Peyer's patch (tissue), 4 donors: ENCODE measurements at regions not wholly inside any gene's neighbourhood (a gene's known extent, or its start where the extent isn't known, plus 50 kb on each side); places are given as distances from the start of the nearest gene placed in this dataset.
"Not testable (repeated sequence)": the region's sequence is repeated elsewhere in the genome, so short reads cannot be mapped to it uniquely, and the experiment has no call there.

ENCODE experiments used
- DNase-seq, 3 donors: peaks; one replicate each; pipeline ENCODE4 v3.0.0-alpha.2; 2017 to 2019
- H3K27ac ChIP-seq, 4 donors: fragments of 200-600 bp; sonication (generic); one replicate each; pipeline ENCODE4 v1.5.1; 2016 to 2019
- H3K27me3 ChIP-seq, 2 donors: fragments of 200-600 bp; sonication (generic); one replicate each; pipeline ENCODE4 v1.5.1; 2019
- H3K36me3 ChIP-seq, 3 donors: fragments of 200-600 bp; sonication (generic); one replicate each; pipeline ENCODE4 v1.5.1; 2016 to 2019
- H3K4me1 ChIP-seq, 4 donors: fragments of 200-600 bp; sonication (generic); one replicate each; pipeline ENCODE4 v1.5.1; 2016 to 2019
- H3K4me3 ChIP-seq, 4 donors: fragments of 200-600 bp; sonication (generic); 1 replicate in 3 of 4; 2 replicates in 1 of 4; pipeline ENCODE4 v1.5.1; 2016 to 2019; ENCODE audit warnings: mild to moderate bottlenecking in 1 of 4
- H3K9me3 ChIP-seq, 4 donors: fragments of 200-600 bp; sonication (generic); one replicate each; pipeline ENCODE4 v1.5.1; 2016 to 2019; ENCODE audit warnings: mild to moderate bottlenecking in 1 of 4
- POLR2A ChIP-seq, 2 donors: fragments of 450-650 bp; IDR thresholded peaks; one replicate each; pipeline ENCODE4 v1.5.1; 2017; ENCODE audit warnings: antibody characterized with exemption in 2 of 2, mild to moderate bottlenecking in 2 of 2, moderate library complexity in 2 of 2
- TF ChIP-seq, protein P1 (sequence below), 6 experiments: fragments of 450-650 bp in 4 of 6; fragments of 200-600 bp in 2 of 6; sonication (generic) in 1 of 6; IDR thresholded peaks; one replicate each; pipeline ENCODE4 v1.5.1; 2017 to 2019; ENCODE audit warnings: antibody characterized with exemption in 6 of 6, mild to moderate bottlenecking in 3 of 6, moderate library complexity in 1 of 6

DNA sequence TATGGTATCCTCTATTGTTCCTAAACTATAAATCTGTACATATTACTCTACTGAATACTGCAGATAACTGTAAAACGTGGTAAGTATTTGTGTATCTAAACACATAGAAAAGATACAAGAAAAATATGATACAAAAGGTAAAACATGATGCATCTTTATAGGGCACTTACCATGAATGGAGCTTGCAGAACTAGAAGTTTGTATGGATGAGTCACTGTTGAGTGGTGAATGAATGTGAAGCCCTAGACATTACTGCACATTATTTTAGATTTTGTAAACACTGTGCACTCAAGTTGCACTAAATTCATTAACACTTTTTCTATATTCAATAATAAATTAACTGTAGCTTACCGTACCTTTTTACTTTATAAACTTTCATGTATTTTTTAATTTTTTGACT, 357.5 kb downstream of the ZWINT start:
- no peak overlapping the region for H3K27ac ChIP-seq
- no peaks in the 10 kb centered on the region for H3K27me3 ChIP-seq
- H3K9me3 ChIP-seq = no peaks in the 10 kb centered on the region
- DNase-seq = no peak
- H3K36me3 ChIP-seq = no peaks in the 10 kb centered on the region
- no peak overlapping the region for H3K4me3 ChIP-seq
- TF ChIP-seq, protein P1, sequence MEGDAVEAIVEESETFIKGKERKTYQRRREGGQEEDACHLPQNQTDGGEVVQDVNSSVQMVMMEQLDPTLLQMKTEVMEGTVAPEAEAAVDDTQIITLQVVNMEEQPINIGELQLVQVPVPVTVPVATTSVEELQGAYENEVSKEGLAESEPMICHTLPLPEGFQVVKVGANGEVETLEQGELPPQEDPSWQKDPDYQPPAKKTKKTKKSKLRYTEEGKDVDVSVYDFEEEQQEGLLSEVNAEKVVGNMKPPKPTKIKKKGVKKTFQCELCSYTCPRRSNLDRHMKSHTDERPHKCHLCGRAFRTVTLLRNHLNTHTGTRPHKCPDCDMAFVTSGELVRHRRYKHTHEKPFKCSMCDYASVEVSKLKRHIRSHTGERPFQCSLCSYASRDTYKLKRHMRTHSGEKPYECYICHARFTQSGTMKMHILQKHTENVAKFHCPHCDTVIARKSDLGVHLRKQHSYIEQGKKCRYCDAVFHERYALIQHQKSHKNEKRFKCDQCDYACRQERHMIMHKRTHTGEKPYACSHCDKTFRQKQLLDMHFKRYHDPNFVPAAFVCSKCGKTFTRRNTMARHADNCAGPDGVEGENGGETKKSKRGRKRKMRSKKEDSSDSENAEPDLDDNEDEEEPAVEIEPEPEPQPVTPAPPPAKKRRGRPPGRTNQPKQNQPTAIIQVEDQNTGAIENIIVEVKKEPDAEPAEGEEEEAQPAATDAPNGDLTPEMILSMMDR (IDR thresholded peaks at IDR 0.05) = no peak
- no peak for TF ChIP-seq POLR2A (IDR thresholded peaks at IDR 0.05)
- no peaks in the 10 kb centered on the region for H3K4me1 ChIP-seq

DNA sequence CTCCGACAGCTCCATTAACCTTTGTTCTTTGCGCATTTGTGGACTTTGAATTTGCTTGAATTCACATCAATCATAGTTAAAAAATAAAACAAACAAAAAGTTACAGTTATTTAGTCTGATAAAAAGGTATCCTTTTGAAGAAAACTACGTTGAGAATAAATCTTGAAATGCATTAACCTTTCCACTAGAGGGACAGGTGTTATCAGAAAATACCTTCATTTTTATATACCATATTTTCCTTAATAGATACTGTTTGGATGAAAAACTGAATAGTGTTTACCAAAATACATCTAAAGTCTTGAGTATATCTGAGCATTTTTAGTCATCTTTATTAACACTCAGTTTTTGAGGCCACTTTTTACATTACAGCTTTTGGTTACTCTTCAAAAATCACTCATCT, 371.9 kb downstream of the ZWINT start:
- TF ChIP-seq, protein P1 (IDR thresholded peaks at IDR 0.05) = no peak
- TF ChIP-seq POLR2A (IDR thresholded peaks at IDR 0.05) = no peak
- no peaks in the 10 kb centered on the region for H3K9me3 ChIP-seq
- no peak overlapping the region for H3K4me3 ChIP-seq
- H3K27me3 ChIP-seq = no peaks in the 10 kb centered on the region
- no peak for DNase-seq
- H3K27ac ChIP-seq = no peak overlapping the region
- H3K36me3 ChIP-seq = no peaks in the 10 kb centered on the region
- no peaks in the 10 kb centered on the region for H3K4me1 ChIP-seq

DNA sequence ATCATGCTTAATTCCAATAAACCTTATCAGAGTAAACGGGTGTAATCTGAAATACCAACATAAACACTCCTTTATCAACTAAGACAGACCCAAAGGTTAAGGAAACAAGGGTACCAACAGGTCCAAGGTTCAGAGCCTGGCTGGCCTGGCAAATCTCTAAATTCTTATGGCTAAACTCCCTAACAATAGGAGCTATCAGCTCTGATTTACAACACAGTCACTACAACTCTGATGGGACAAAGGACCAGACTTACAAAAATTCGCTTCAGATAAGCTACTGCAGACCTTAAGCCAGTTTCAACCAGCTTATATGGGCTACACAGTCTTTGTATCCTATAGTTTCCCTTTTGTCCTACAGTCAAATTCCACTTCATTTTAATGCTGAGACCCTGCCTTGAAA, 381.9 kb downstream of the ZWINT start:
- Histone ChIP-seq H3K4me1 (no peaks in the 10 kb centered on the region), H3K36me3 (no peaks in the 10 kb centered on the region), H3K9me3 (no peaks in the 10 kb centered on the region), H3K27me3 (no peaks in the 10 kb centered on the region), H3K27ac (no peak overlapping the region), H3K4me3 (no peak overlapping the region)
- TF ChIP-seq POLR2A (IDR thresholded peaks at IDR 0.05) = no peak
- TF ChIP-seq, protein P1 (IDR thresholded peaks at IDR 0.05) = no peak
- no peak for DNase-seq

DNA sequence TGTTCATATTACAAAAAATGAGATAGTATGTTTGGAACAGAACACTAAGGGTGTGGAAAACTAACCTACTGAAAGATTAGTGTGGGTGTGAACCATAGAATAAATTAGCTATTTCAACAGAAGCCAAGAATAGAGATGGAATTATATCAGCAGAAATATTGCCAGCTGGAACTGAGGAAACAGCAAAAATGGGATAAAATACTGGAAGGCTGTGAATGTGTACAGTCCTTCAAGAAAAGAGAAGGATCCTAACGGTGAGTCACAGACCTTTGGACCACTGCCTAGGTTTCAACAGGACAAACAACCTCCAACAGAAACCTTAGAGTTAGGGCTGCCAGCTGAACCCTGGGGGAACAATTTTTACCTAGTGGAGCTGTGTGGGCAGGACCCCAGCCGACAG, 395.0 kb downstream of the ZWINT start:
- DNase-seq = no peak
- Histone ChIP-seq H3K36me3 (no peaks in the 10 kb centered on the region), H3K4me3 (no peak overlapping the region), H3K4me1 (no peaks in the 10 kb centered on the region), H3K9me3 (no peaks in the 10 kb centered on the region), H3K27me3 (no peaks in the 10 kb centered on the region), H3K27ac (no peak overlapping the region)
- TF ChIP-seq, protein P1 (IDR thresholded peaks at IDR 0.05) = no peak

DNA sequence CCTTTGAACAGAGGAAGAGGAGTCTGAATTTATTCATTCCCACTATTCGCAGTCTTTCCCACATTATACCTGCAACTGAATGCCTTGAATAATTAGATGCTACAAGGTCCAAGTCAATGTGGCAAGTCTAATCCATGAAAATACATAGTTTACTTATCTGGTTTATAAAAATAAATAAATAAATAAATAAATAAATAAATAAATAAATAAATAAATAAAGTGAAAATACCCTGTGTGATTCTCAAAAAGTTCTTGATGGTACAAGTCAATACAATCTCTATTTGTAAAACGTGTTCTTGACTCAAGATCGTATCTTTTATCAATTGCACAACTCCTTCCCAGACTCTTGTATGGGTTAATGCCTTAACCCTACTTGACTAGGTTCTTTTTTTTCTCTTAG, 417.7 kb downstream of the ZWINT start:
- H3K4me3 ChIP-seq = no peak overlapping the region
- no peak overlapping the region for H3K27ac ChIP-seq
- H3K9me3 ChIP-seq = no peaks in the 10 kb centered on the region
- H3K27me3 ChIP-seq = no peaks in the 10 kb centered on the region
- TF ChIP-seq, protein P1 (IDR thresholded peaks at IDR 0.05) = no peak
- no peaks in the 10 kb centered on the region for H3K4me1 ChIP-seq
- DNase-seq = no peak
- no peaks in the 10 kb centered on the region for H3K36me3 ChIP-seq

DNA sequence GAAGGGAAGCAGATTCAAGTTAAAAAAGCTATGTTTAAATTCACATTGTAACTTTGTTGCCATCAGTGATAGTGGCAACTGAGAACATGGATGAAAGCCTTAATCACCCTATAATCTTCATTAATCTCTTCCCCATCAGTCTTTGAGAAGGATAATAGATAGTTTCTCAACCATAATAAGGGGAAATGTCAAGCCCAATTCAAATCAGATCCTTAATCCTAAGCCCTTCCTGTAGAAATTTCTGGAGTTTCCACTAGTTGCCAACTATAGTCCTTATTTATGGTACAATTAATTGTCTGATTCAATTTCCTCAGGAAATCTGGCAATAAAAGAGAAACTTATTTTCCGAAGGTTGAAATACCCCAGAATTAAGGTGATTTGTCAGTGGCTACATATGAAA, 431.8 kb downstream of the ZWINT start:
- H3K27ac ChIP-seq = no peak overlapping the region
- TF ChIP-seq POLR2A (IDR thresholded peaks at IDR 0.05) = no peak
- TF ChIP-seq, protein P1 (IDR thresholded peaks at IDR 0.05) = no peak
- no peaks in the 10 kb centered on the region for H3K27me3 ChIP-seq
- H3K4me1 ChIP-seq = no peaks in the 10 kb centered on the region
- no peak overlapping the region for H3K4me3 ChIP-seq
- H3K36me3 ChIP-seq = no peaks in the 10 kb centered on the region
- no peak for DNase-seq
- no peaks in the 10 kb centered on the region for H3K9me3 ChIP-seq

DNA sequence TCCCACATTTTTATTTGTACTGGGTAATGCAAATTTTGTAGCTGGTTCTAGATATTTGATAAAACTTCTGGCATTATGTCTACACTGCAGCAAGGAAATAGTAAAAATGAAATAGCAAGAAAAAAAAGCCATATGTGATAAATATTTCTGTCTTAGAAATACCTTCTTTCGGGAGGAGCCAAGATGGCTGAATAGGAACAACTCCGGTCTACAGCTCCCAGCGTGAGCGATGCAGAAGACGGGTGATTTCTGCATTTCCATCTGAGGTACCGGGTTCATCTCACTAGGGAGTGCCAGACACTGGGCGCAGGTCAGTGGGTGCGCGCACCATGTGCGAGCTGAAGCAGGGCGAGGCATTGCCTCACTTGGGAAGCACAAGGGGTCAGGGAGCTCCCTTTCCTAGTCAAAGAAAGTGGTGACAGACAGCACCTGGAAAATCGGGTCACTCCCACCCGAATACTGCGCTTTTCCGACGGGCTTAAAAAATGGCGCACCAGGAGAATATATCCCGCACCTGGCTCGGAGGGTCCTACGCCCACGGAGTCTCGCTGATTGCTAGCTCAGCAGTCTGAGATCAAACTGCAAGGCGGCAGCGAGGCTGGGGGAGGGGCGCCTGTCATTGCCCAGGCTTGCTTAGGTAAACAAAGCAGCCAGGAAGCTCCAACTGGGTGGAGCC, 461.4 kb downstream of the ZWINT start:
- H3K4me1 ChIP-seq, DNase-seq, H3K27me3 ChIP-seq, H3K36me3 ChIP-seq, H3K4me3 ChIP-seq, H3K27ac ChIP-seq, H3K9me3 ChIP-seq: not testable (repeated sequence)
